SK-N-SH (cell line): ENCODE measurements at regions not wholly inside any gene's neighbourhood (a gene's known extent, or its start where the extent isn't known, plus 50 kb on each side); places are given as distances from the start of the nearest gene placed in this dataset.

Experiments
- CTCF ChIA-PET: fragments of 300-600, 350-600 bp; formaldehyde crosslinking; extraction: SDS; loops from one replicate; lab custom pipeline; 2021; lab: Yijun Ruan, JAX
- POLR2A ChIA-PET: fragments of 350-600 bp; sonication (Branson Sonifier 250); formaldehyde crosslinking; extraction: SDS; loops from one replicate; lab custom pipeline; 2020; ENCODE audit warnings: antibody characterized with exemption, inconsistent platforms; lab: Yijun Ruan, JAX
- DNase-seq: peaks from one replicate; pipeline ENCODE4 v3.0.0; 2012
- H2AFZ ChIP-seq: fragments of 200-600 bp; sonication (generic); 2 replicates; pipeline ENCODE4 v1.8.1; 2016; ENCODE audit warnings: antibody characterized with exemption, mild to moderate bottlenecking, low read depth
- H3F3A ChIP-seq: fragments of 200-600 bp; sonication (generic); replicated peaks from 2 replicates; pipeline ENCODE3; 2016; ENCODE audit warnings: antibody characterized with exemption, mild to moderate bottlenecking; ENCODE audit not compliant: insufficient read depth
- H3K27ac ChIP-seq, 2 experiments: fragments of 200-500 bp in 1 of 2; fragments of 200-600 bp in 1 of 2; sonication (Bioruptor generic) in 1 of 2; sonication (generic), shearing (Covaris generic) in 1 of 2; 2 replicates each; pipeline versions ENCODE4 v1.5.1 to v1.6.1; 2014 to 2016; ENCODE audit warnings: low read depth in 2 of 2, inconsistent platforms in 1 of 2, low read length in 1 of 2, mild to moderate bottlenecking in 1 of 2, mixed read lengths in 1 of 2
- H3K27me3 ChIP-seq: fragments of 200-600 bp; sonication (generic), shearing (Covaris generic); 2 replicates; pipeline ENCODE4 v1.6.1; 2016; ENCODE audit warnings: mixed run types; ENCODE audit not compliant: insufficient read depth
- H3K36me3 ChIP-seq, 2 experiments: fragments of 200-500 bp in 1 of 2; fragments of 200-600 bp in 1 of 2; sonication (Bioruptor generic) in 1 of 2; sonication (generic) in 1 of 2; replicated peaks in 1 of 2; 2 replicates each; pipeline versions ENCODE3 to v1.5.1; 2014 to 2016; ENCODE audit warnings: low read length in 1 of 2, mild to moderate bottlenecking in 1 of 2; ENCODE audit not compliant: insufficient read depth in 2 of 2, control insufficient read depth in 1 of 2
- H3K4me1 ChIP-seq, 2 experiments: fragments of 200-500 bp in 1 of 2; fragments of 200-600 bp in 1 of 2; sonication (Bioruptor generic) in 1 of 2; sonication (generic), shearing (Covaris generic) in 1 of 2; 2 replicates each; pipeline versions ENCODE4 v1.5.1 to v1.6.1; 2014 to 2016; ENCODE audit warnings: low read depth in 1 of 2, low read length in 1 of 2, mixed run types in 1 of 2; ENCODE audit not compliant: insufficient read depth in 2 of 2, control insufficient read depth in 1 of 2
- H3K4me2 ChIP-seq: fragments of 200-600 bp; sonication (generic), shearing (Covaris generic); 2 replicates; pipeline ENCODE4 v1.6.1; 2017; ENCODE audit warnings: mixed run types
- H3K4me3 ChIP-seq, 2 experiments: fragments of 200-500 bp in 1 of 2; fragments of 200-600 bp in 1 of 2; sonication (Bioruptor generic) in 1 of 2; sonication (generic), shearing (Covaris generic) in 1 of 2; 2 replicates each; pipeline versions ENCODE4 v1.5.1 to v1.8.1; 2014 to 2016; ENCODE audit warnings: low read depth in 2 of 2, inconsistent platforms in 1 of 2, low read length in 1 of 2, mild to moderate bottlenecking in 1 of 2, mixed read lengths in 1 of 2, moderate library complexity in 1 of 2
- H3K79me2 ChIP-seq: fragments of 200-600 bp; sonication (generic); 2 replicates; pipeline ENCODE4 v1.8.1; 2017; ENCODE audit warnings: mild to moderate bottlenecking; ENCODE audit not compliant: insufficient read depth
- H3K9ac ChIP-seq: fragments of 200-600 bp; sonication (generic); 2 replicates; pipeline ENCODE4 v1.6.1; 2017; ENCODE audit warnings: mixed run types
- H3K9me2 ChIP-seq: fragments of 200-600 bp; sonication (generic); 2 replicates; pipeline ENCODE4 v1.6.1; 2017; ENCODE audit warnings: mixed run types
- H3K9me3 ChIP-seq: fragments of 200-600 bp; sonication (generic); 2 replicates; pipeline ENCODE4 v1.6.1; 2017; ENCODE audit warnings: mixed run types, mild to moderate bottlenecking, moderate library complexity
- H4K20me1 ChIP-seq: fragments of 200-600 bp; sonication (generic); 2 replicates; pipeline ENCODE4 v1.6.1; 2017; ENCODE audit warnings: mild to moderate bottlenecking, mixed run types; ENCODE audit not compliant: insufficient read depth
- FOXJ3 ChIP-seq: sonication (generic); formaldehyde crosslinking; IDR thresholded peaks from 2 replicates; pipeline ENCODE4 v1.5.1; 2020; ENCODE audit warnings: mild to moderate bottlenecking, missing genetic modification reagents
- FOXM1 ChIP-seq: IDR thresholded peaks from 2 replicates; pipeline ENCODE4 v1.4.0; 2012; ENCODE audit warnings: low read depth, mild to moderate bottlenecking
- GATA2 ChIP-seq: sonication (generic); formaldehyde crosslinking; IDR thresholded peaks from 2 replicates; pipeline ENCODE4 v1.5.0; 2020; ENCODE audit warnings: mild to moderate bottlenecking, missing genetic modification reagents
- MXI1 ChIP-seq: IDR thresholded peaks from 2 replicates; pipeline ENCODE4 v1.6.1; 2012; ENCODE audit warnings: mild to moderate bottlenecking, low read depth, low read length, improper control_type of control experiment
- POLR2AphosphoS5 ChIP-seq: IDR thresholded peaks from 2 replicates; pipeline ENCODE4 v1.6.1; 2012; ENCODE audit warnings: low read depth, low read length
- RAD21 ChIP-seq: IDR thresholded peaks from 2 replicates; pipeline ENCODE4 v1.6.1; 2012; ENCODE audit warnings: mild to moderate bottlenecking, low read length
- TEAD4 ChIP-seq: IDR thresholded peaks from 2 replicates; pipeline ENCODE4 v1.4.0; 2012; ENCODE audit warnings: mild to moderate bottlenecking, borderline replicate concordance; ENCODE audit not compliant: insufficient read depth
- WGBS: methylation state at CpG from one replicate; pipeline ENCODE4 v1.1.6; 2017; ENCODE audit warnings: low lambda C conversion rate; 5-methylcytosine and 5-hydroxymethylcytosine counted together
- TF ChIP-seq, protein P1 (sequence below): IDR thresholded peaks from 2 replicates; pipeline ENCODE4 v1.4.0; 2012; ENCODE audit warnings: low read depth
- TF ChIP-seq, protein P2 (sequence below): IDR thresholded peaks from 2 replicates; pipeline ENCODE4; 2012
- TF ChIP-seq, protein P3 (sequence below): IDR thresholded peaks from 2 replicates; pipeline ENCODE4 v1.6.1; 2012; ENCODE audit warnings: mild to moderate bottlenecking, low read depth, low read length, moderate library complexity
- TF ChIP-seq, protein P4 (sequence below): fragments of 150-350 bp; IDR thresholded peaks from 2 replicates; pipeline ENCODE4 v1.6.1; 2016; ENCODE audit warnings: mild to moderate bottlenecking, low read depth, low read length

DNA sequence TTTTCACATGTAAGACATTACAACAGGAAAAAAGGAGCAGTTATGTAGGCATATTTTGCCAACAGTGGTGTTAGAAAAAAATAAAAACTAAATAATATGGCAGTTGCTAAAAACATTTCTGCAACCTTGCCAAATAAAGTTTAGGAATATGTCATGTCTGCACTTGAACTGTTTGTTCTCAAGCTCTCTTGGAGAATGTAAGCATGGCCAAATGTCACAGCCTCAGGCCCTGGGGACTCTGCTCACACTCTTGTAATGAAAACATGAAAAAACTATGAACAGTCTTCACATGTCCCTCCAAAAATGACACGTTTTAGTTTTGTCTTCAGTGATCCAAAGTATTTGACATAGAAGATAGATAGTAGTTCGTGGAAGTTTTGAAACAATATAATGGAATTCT lies 753.3 kb downstream of the LTN1 start:
- H3K4me1 ChIP-seq = peaks cover 0 to 4% of the 10 kb centered on the region in 2 experiments; a peak in 2 of 4 replicates
- H3K36me3 ChIP-seq = no peaks in the 10 kb centered on the region
- H3K79me2 ChIP-seq = no peaks in the 10 kb centered on the region
- H3F3A ChIP-seq = no peaks in the 10 kb centered on the region
- no peaks in the 10 kb centered on the region for H3K9me3 ChIP-seq
- no peak overlapping the region for H3K9ac ChIP-seq
- H3K9me2 ChIP-seq = no peaks in the 10 kb centered on the region
- ChIA-PET CTCF (interaction anchor here (2.4 kb wide), 1 partner anchor 17 kb away, joined by 7 read pairs; no protein-coding TSS in a partner anchor), POLR2A (no interaction called here)
- no peak overlapping the region for H3K4me3 ChIP-seq
- no peak for TF ChIP-seq FOXM1
- no peak for TF ChIP-seq MXI1
- TF ChIP-seq, protein P1, sequence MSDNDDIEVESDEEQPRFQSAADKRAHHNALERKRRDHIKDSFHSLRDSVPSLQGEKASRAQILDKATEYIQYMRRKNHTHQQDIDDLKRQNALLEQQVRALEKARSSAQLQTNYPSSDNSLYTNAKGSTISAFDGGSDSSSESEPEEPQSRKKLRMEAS = no peak
- H3K27ac ChIP-seq = peak overlapping the region in 1 of 2 experiments; percentile 29; a peak in 2 of 4 replicates
- H2AFZ ChIP-seq = no peak overlapping the region
- H3K27me3 ChIP-seq = no peaks in the 10 kb centered on the region
- no peak overlapping the region for H3K4me2 ChIP-seq
- no peak for DNase-seq
- WGBS = 51% methylated on average over 2 of the region's 2 CpGs
- no peaks in the 10 kb centered on the region for H4K20me1 ChIP-seq

DNA sequence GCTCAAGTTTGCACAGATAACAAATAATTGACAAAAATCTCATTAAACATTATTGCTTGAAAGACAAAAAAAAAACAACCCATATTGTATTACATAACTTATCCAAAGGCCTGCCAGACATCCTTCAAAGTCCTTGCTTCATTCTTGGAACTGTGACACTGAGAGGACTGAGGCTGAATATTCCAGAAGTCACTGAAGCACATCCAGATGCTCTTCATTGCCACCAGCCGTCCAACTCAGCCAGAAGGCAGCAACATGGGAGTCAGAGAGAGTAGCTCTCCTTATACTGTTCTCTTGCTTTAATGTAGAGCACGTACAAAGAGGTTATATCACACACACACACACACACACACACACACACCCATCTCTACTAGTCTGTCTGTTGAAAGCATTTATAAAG lies 755.0 kb downstream of the LTN1 start:
- Histone ChIP-seq H3K9me2 (no peaks in the 10 kb centered on the region), H3K9me3 (no peaks in the 10 kb centered on the region), H3K4me1 (peaks cover 0 to 2% of the 10 kb centered on the region in 2 experiments; a peak in 2 of 4 replicates), H3K79me2 (no peaks in the 10 kb centered on the region), H3K27me3 (no peaks in the 10 kb centered on the region), H3K27ac (no peak overlapping the region; a peak in 1 of 4 replicates), H3K36me3 (no peaks in the 10 kb centered on the region), H3K4me3 (no peak overlapping the region), H3F3A (no peaks in the 10 kb centered on the region), H2AFZ (no peak overlapping the region), H4K20me1 (no peaks in the 10 kb centered on the region), H3K9ac (no peak overlapping the region), H3K4me2 (no peak overlapping the region)
- 79% methylated on average over 2 of the region's 2 CpGs for WGBS
- CTCF ChIA-PET = interaction anchor here (2.4 kb wide), 1 partner anchor 19 kb away, joined by 7 read pairs; no protein-coding TSS in a partner anchor
- no peak for DNase-seq
- TF ChIP-seq FOXJ3 (no peak), MXI1 (no peak), RAD21 (no peak), POLR2AphosphoS5 (no peak), TEAD4 (no peak), GATA2 (CRISPR knock-in tag) (no peak)
- TF ChIP-seq, protein P2, sequence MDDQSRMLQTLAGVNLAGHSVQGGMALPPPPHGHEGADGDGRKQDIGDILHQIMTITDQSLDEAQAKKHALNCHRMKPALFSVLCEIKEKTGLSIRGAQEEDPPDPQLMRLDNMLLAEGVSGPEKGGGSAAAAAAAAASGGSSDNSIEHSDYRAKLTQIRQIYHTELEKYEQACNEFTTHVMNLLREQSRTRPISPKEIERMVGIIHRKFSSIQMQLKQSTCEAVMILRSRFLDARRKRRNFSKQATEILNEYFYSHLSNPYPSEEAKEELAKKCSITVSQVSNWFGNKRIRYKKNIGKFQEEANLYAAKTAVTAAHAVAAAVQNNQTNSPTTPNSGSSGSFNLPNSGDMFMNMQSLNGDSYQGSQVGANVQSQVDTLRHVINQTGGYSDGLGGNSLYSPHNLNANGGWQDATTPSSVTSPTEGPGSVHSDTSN = no peak
- TF ChIP-seq, protein P3, sequence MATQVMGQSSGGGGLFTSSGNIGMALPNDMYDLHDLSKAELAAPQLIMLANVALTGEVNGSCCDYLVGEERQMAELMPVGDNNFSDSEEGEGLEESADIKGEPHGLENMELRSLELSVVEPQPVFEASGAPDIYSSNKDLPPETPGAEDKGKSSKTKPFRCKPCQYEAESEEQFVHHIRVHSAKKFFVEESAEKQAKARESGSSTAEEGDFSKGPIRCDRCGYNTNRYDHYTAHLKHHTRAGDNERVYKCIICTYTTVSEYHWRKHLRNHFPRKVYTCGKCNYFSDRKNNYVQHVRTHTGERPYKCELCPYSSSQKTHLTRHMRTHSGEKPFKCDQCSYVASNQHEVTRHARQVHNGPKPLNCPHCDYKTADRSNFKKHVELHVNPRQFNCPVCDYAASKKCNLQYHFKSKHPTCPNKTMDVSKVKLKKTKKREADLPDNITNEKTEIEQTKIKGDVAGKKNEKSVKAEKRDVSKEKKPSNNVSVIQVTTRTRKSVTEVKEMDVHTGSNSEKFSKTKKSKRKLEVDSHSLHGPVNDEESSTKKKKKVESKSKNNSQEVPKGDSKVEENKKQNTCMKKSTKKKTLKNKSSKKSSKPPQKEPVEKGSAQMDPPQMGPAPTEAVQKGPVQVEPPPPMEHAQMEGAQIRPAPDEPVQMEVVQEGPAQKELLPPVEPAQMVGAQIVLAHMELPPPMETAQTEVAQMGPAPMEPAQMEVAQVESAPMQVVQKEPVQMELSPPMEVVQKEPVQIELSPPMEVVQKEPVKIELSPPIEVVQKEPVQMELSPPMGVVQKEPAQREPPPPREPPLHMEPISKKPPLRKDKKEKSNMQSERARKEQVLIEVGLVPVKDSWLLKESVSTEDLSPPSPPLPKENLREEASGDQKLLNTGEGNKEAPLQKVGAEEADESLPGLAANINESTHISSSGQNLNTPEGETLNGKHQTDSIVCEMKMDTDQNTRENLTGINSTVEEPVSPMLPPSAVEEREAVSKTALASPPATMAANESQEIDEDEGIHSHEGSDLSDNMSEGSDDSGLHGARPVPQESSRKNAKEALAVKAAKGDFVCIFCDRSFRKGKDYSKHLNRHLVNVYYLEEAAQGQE = no peak
- TF ChIP-seq, protein P4, sequence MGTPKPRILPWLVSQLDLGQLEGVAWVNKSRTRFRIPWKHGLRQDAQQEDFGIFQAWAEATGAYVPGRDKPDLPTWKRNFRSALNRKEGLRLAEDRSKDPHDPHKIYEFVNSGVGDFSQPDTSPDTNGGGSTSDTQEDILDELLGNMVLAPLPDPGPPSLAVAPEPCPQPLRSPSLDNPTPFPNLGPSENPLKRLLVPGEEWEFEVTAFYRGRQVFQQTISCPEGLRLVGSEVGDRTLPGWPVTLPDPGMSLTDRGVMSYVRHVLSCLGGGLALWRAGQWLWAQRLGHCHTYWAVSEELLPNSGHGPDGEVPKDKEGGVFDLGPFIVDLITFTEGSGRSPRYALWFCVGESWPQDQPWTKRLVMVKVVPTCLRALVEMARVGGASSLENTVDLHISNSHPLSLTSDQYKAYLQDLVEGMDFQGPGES = no peak
- POLR2A ChIA-PET = no interaction called here
